ENCODE measurements at regions not wholly inside any gene's neighbourhood (a gene's known extent, or its start where the extent isn't known, plus 50 kb on each side); places are given as distances from the start of the nearest gene placed in this dataset.

DNA sequence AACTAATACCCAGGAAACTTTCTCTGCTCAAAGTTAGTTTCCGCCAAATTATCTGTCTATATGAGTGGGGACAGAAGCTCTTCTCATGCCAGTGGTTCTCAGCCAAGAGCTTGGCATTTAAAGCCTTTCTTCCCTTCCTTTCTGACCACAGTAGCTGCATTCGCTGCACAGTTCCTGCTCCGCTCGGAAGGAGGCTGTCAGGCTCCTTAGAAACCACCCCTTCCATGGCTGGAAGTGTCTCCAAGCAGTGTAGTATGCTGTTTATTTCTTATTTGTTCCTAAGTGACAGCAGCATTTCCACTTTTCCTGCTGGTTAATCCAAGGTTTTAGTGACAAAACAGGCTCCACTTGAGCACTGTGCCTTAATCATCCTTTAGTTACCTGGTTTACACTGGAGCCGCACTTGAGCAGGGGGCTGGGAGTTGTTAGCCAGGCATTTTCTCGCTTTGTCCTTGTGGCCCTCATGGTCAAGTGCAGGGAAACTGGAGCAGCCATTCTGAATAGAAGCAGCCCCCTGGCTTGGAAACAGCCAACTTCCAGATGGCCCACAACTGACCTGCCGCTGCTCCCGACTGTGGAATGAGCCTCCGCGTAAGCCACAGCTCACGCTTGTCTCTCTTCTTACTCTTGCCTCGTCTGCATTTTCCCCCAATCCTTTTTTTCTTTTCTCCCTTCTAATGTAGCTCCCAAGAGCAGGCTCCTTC, 739.4 kb upstream of the TENM3 start:
- Mint-ChIP-seq H3K4me1 (no peaks in the 10 kb centered on the region), H3K4me3 (no peak overlapping the region), H3K27ac (no peak overlapping the region), H3K36me3 (ENCODE audit: low read depth) (no peaks in the 10 kb centered on the region), H3K9me3 (peaks cover 5% of the 10 kb centered on the region), H3K27me3 (no peaks in the 10 kb centered on the region)
- no peak for ATAC-seq (replicated peaks)

DNA sequence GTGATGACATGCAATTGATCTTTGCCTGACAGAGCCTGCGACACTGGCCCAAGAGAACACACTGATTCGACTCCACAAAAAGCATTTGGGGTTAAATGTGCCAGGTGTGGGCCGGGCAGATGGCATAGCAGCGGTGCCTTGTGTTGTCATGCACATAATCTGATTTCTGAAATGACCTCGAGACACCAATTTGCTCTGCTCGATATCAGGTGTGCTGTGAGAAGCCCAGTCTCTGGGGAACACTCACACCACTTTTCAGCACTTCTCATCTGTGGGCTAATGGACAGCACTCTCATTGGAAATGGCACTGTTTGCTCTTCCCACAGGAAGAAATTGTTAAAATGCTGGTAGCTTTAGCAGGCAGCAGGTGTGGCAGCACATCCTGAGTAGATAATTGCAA, 738.3 kb upstream of the TENM3 start:
- Mint-ChIP-seq H3K4me1 (no peaks in the 10 kb centered on the region), H3K4me3 (no peak overlapping the region)
- no peak for ATAC-seq (replicated peaks)

DNA sequence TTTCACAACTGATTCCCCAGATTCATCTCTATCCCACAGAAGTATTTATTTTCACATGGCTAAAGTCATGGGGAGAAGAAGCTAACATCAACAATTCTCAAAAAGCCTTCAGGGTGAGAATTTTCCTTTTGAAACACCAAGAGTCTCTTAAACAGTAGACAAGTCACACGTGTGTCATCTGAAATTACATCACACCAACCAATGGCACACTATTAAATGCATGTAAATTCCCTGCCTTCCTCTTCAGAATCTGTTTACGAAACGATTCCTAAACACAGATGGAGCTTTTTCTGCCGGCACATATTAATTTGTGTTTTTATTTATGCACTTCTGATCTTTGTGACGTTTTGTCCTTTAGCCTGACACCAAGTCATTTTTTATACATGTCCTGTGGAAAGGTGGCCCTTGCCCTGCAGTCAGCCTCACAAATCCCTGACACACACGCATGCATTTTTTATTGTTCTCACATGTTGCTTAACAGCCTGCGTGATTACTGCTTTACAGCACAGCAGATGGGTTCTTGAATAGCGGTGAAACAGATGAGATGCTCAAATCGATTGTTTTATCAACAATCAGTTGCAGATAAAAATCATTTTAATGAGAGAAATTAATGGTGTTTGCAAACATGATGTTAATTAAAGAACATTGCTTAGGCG, 735.9 kb upstream of the TENM3 start:
- H3K36me3 Mint-ChIP-seq (ENCODE audit: low read depth): no peaks in the 10 kb centered on the region
- H3K9me3 Mint-ChIP-seq: peaks cover 3% of the 10 kb centered on the region
- H3K4me1 Mint-ChIP-seq: no peaks in the 10 kb centered on the region
- H3K4me3 Mint-ChIP-seq: no peak overlapping the region
- H3K27ac Mint-ChIP-seq: no peak overlapping the region
- ATAC-seq (replicated peaks): no peak
- no peaks in the 10 kb centered on the region for H3K27me3 Mint-ChIP-seq

More for the DNA sequence above, 738.3 kb upstream of the TENM3 start:
- Mint-ChIP-seq H3K27me3 (no peaks in the 10 kb centered on the region), H3K9me3 (peaks cover 3% of the 10 kb centered on the region), H3K36me3 (ENCODE audit: low read depth) (no peaks in the 10 kb centered on the region), H3K27ac (no peak overlapping the region)

GRCh38 chr4:181507938-181508337, 735.3 kb upstream of the TENM3 start:
- ATAC-seq (replicated peaks): no peak
- Mint-ChIP-seq H3K4me3 (no peak overlapping the region), H3K9me3 (peaks cover 3% of the 10 kb centered on the region), H3K4me1 (no peaks in the 10 kb centered on the region), H3K36me3 (ENCODE audit: low read depth) (no peaks in the 10 kb centered on the region), H3K27ac (no peak overlapping the region), H3K27me3 (no peaks in the 10 kb centered on the region)

- no peaks in the 10 kb centered on the region for H3K4me1 Mint-ChIP-seq
- peaks cover 3% of the 10 kb centered on the region for H3K9me3 Mint-ChIP-seq
- no peak overlapping the region for H3K27ac Mint-ChIP-seq
- H3K4me3 Mint-ChIP-seq: no peak overlapping the region
- H3K27me3 Mint-ChIP-seq: no peaks in the 10 kb centered on the region
- no peak for ATAC-seq (replicated peaks)
- H3K36me3 Mint-ChIP-seq (ENCODE audit: low read depth): no peaks in the 10 kb centered on the region
Measured at GRCh38 chr4:181508601-181509000, 734.6 kb upstream of the TENM3 start.

DNA sequence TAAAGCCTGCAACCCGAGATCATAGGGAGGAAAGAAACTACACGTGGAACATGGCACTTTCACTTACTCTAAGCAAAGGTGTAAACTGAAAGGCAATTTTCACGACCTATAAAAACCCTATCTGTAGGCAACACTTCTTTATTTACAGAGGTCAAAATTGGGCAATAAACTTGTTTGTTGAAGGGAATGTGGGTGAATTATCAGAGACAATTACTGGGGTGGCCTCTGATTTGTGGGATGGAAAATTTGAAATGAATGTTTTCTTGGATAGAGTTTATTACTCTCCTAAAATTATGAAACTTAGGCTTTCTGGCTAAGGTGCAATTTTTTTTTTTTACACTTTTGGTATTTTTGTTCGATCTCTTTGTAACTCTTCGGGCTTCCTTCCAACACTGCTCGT, 734.1 kb upstream of the TENM3 start:
- no peaks in the 10 kb centered on the region for H3K27me3 Mint-ChIP-seq
- ATAC-seq (replicated peaks): no peak
- H3K27ac Mint-ChIP-seq: no peak overlapping the region
- H3K4me3 Mint-ChIP-seq: no peak overlapping the region
- peaks cover 3% of the 10 kb centered on the region for H3K9me3 Mint-ChIP-seq
- H3K36me3 Mint-ChIP-seq (ENCODE audit: low read depth): no peaks in the 10 kb centered on the region
- H3K4me1 Mint-ChIP-seq: no peaks in the 10 kb centered on the region

- H3K27ac Mint-ChIP-seq: no peak overlapping the region
- H3K36me3 Mint-ChIP-seq (ENCODE audit: low read depth): no peaks in the 10 kb centered on the region
- H3K4me1 Mint-ChIP-seq: no peaks in the 10 kb centered on the region
- no peak for ATAC-seq (replicated peaks)
- no peak overlapping the region for H3K4me3 Mint-ChIP-seq
- no peaks in the 10 kb centered on the region for H3K27me3 Mint-ChIP-seq
- H3K9me3 Mint-ChIP-seq: peaks cover 5% of the 10 kb centered on the region
Measured at GRCh38 chr4:181517491-181517890, 725.7 kb upstream of the TENM3 start.

DNA sequence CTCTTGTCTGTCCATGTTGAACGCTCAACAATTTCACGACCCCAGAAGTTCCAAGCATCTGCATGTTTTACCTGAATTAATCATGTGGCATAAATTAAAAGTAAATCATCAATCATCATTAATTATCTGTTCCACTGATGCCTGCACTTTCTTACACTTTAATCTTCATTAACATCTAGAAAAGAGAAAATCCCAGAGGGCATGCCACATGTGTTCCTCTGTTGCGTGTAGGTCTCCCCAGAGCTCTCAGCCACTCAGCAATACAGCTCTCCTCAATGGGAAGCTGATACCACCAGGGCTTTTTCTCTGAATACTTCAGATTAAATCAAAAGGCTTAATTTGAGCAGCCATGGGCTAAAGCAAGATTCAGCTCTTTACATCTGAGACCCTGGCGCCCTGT, 722.4 kb upstream of the TENM3 start:
- Mint-ChIP-seq H3K27me3 (no peaks in the 10 kb centered on the region), H3K4me1 (no peaks in the 10 kb centered on the region), H3K9me3 (peaks cover 4% of the 10 kb centered on the region), H3K27ac (no peak overlapping the region), H3K36me3 (ENCODE audit: low read depth) (no peaks in the 10 kb centered on the region), H3K4me3 (no peak overlapping the region)
- no peak for ATAC-seq (replicated peaks)

DNA sequence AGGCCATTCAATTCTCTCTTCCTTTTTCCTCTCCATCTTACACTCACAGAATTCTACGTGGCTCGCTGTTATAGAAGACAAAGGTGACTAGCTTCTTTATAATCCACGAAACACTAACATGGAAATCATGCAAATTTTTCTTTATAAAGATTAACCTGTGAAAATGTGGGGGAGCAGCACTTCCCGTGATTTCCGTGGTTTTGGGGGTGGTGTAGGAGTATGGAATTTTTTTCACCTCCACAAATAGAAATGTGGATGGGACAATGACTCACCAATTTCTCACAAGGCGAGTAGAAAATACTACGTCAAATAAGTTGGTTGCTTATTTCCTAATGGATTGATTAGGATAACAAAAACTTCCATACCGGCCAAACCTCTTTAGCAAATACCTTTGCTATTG, 719.2 kb upstream of the TENM3 start:
- no peaks in the 10 kb centered on the region for H3K36me3 Mint-ChIP-seq (ENCODE audit: low read depth)
- H3K4me1 Mint-ChIP-seq: no peaks in the 10 kb centered on the region
- ATAC-seq (replicated peaks): no peak
- no peak overlapping the region for H3K27ac Mint-ChIP-seq
- no peaks in the 10 kb centered on the region for H3K27me3 Mint-ChIP-seq
- no peak overlapping the region for H3K4me3 Mint-ChIP-seq
- H3K9me3 Mint-ChIP-seq: peaks cover 3% of the 10 kb centered on the region

DNA sequence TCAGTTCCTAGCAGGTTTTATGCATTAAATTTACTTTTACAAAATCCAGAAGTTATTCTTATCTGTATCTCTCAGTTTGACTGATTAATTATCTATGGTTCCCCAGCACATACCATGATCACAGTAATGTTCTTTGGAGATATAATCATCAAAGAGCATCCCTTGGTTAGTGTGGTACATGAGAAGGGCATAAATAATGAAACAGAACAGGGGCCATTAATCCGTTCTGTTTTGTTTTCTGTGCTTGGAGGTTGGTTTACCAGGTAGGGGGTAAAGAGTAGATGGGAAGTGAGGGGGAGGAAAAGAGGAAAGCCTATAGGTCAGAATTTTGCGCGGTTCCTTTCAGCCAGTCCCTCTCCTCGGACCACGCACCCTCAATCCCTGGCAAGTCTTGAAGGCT, 718.7 kb upstream of the TENM3 start:
- no peak overlapping the region for H3K27ac Mint-ChIP-seq
- peaks cover 3% of the 10 kb centered on the region for H3K9me3 Mint-ChIP-seq
- H3K4me3 Mint-ChIP-seq: no peak overlapping the region
- H3K4me1 Mint-ChIP-seq: no peaks in the 10 kb centered on the region
- ATAC-seq (replicated peaks): no peak
- H3K27me3 Mint-ChIP-seq: no peaks in the 10 kb centered on the region
- no peaks in the 10 kb centered on the region for H3K36me3 Mint-ChIP-seq (ENCODE audit: low read depth)

- Mint-ChIP-seq H3K4me1 (no peaks in the 10 kb centered on the region), H3K27ac (no peak overlapping the region), H3K27me3 (no peaks in the 10 kb centered on the region), H3K4me3 (no peak overlapping the region), H3K36me3 (ENCODE audit: low read depth) (no peaks in the 10 kb centered on the region), H3K9me3 (peaks cover 3% of the 10 kb centered on the region)
- ATAC-seq (replicated peaks): no peak
Measured at GRCh38 chr4:181525634-181526033, 717.6 kb upstream of the TENM3 start.

GRCh38 chr4:181528570-181529184, 714.5 kb upstream of the TENM3 start:
- no peak for ATAC-seq (replicated peaks)
- no peak overlapping the region for H3K27ac Mint-ChIP-seq

GRCh38 chr4:181529537-181529936, 713.7 kb upstream of the TENM3 start:
- Mint-ChIP-seq H3K4me1 (no peaks in the 10 kb centered on the region), H3K36me3 (ENCODE audit: low read depth) (no peaks in the 10 kb centered on the region), H3K27me3 (no peaks in the 10 kb centered on the region), H3K4me3 (no peak overlapping the region), H3K9me3 (no peaks in the 10 kb centered on the region), H3K27ac (no peak overlapping the region)
- no peak for ATAC-seq (replicated peaks)

More at GRCh38 chr4:181528570-181529184, 714.5 kb upstream of the TENM3 start:
- Mint-ChIP-seq H3K27me3 (no peaks in the 10 kb centered on the region), H3K4me1 (no peaks in the 10 kb centered on the region), H3K4me3 (no peak overlapping the region), H3K9me3 (no peaks in the 10 kb centered on the region), H3K36me3 (ENCODE audit: low read depth) (no peaks in the 10 kb centered on the region)

DNA sequence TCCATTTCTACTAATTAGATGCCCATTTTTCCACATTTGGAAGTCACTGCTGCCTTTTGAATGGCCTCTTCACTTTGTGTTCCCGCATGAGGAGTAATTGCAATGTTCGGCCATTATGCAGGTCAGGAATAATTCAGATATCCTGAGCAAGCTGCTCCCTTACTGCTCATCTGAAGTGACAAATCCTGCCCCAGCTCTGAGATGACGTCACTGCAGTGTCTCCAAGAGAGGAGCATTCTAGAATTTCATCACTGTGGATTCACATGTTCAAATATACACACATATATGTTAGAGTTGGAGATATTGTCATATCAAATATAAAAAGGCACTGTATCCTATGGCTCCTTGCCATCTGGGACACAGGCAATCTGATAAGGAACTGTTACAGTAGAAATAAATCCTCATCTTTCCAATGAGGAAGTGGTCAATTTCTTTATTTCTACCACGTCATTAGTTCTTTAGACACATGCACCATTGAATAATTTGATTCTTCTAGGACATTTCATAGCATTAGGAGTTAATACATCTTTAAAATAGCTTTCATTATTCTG, 706.9 kb upstream of the TENM3 start:
- Mint-ChIP-seq H3K4me3 (no peak overlapping the region), H3K36me3 (ENCODE audit: low read depth) (no peaks in the 10 kb centered on the region), H3K9me3 (no peaks in the 10 kb centered on the region), H3K27me3 (no peaks in the 10 kb centered on the region), H3K27ac (no peak overlapping the region), H3K4me1 (no peaks in the 10 kb centered on the region)
- ATAC-seq (replicated peaks): no peak
